B cell (primary cell): ENCODE measurements at regions not wholly inside any gene's neighbourhood (a gene's known extent, or its start where the extent isn't known, plus 50 kb on each side); places are given as distances from the start of the nearest gene placed in this dataset.

Source experiments
- ATAC-seq: fragments of 200-7000 bp; cut with Tn5 transposase; one replicate; pipeline ENCODE4 v1.10.0; 2021; ENCODE audit warnings: low read depth, mild to moderate bottlenecking, moderate number of reproducible peaks, moderate library complexity
- CTCF ChIA-PET: fragments of 350-600 bp; sonication (Branson Sonifier 250); formaldehyde crosslinking; loops from one replicate; lab custom pipeline; 2021; ENCODE audit warnings: antibody characterized with exemption, inconsistent platforms; lab: Charles Lee
- POLR2A ChIA-PET: fragments of 350-600 bp; sonication (Branson Sonifier 250); formaldehyde crosslinking; loops from one replicate; lab custom pipeline; 2021; ENCODE audit warnings: antibody characterized with exemption; lab: Charles Lee
- DNase-seq: peaks from one replicate; pipeline ENCODE4 v3.0.0; 2013
- H2AFZ ChIP-seq: 2 replicates; pipeline ENCODE4 v1.6.1; 2012; ENCODE audit warnings: mild to moderate bottlenecking, low read depth, low read length; ENCODE audit not compliant: insufficient read depth, poor library complexity, severe bottlenecking
- H3K27ac ChIP-seq, 2 donors: 1 replicate in 1 of 2; 2 replicates in 1 of 2; pipeline ENCODE4 v1.5.1; 2012 to 2013; ENCODE audit warnings: low read length in 2 of 2, mild to moderate bottlenecking in 2 of 2, moderate library complexity in 1 of 2
- H3K27me3 ChIP-seq, 4 experiments: fragments of 200-600 bp in 1 of 4; sonication (generic) in 1 of 4; replicated peaks in 1 of 4; 1 replicate in 2 of 4; 2 replicates in 2 of 4; pipeline versions ENCODE4 v1.6.1 to v1.7.0; 2013 to 2016; ENCODE audit warnings: low read length in 3 of 4, mild to moderate bottlenecking in 2 of 4, mixed read lengths in 1 of 4, moderate library complexity in 1 of 4; ENCODE audit not compliant: insufficient read depth in 4 of 4, control insufficient read depth in 3 of 4; ENCODE audit errors: control extremely low read depth in 1 of 4
- H3K36me3 ChIP-seq, 2 experiments: replicated peaks in 1 of 2; 1 replicate in 1 of 2; 2 replicates in 1 of 2; pipeline versions ENCODE4 v1.6.1 to v1.7.1; 2013; ENCODE audit warnings: low read length in 1 of 2; ENCODE audit not compliant: insufficient read depth in 2 of 2, control insufficient read depth in 1 of 2; ENCODE audit errors: control extremely low read depth in 1 of 2, extremely low read depth in 1 of 2
- H3K4me1 ChIP-seq, 2 donors: fragments of 200-600 bp in 1 of 2; sonication (generic) in 1 of 2; 1 replicate in 1 of 2; 2 replicates in 1 of 2; pipeline versions ENCODE4 v1.5.1 to v1.6.1; 2013 to 2017; ENCODE audit warnings: low read length in 2 of 2; ENCODE audit not compliant: control insufficient read depth in 2 of 2, insufficient read depth in 2 of 2
- H3K4me2 ChIP-seq: replicated peaks from 2 replicates; pipeline ENCODE3; 2012; ENCODE audit warnings: mild to moderate bottlenecking, low read depth, low read length; ENCODE audit not compliant: poor library complexity, severe bottlenecking
- H3K4me3 ChIP-seq, 5 experiments: fragments of 200-600 bp in 1 of 5; sonication (generic) in 1 of 5; 1 replicate in 3 of 5; 2 replicates in 2 of 5; pipeline versions ENCODE4 v1.5.1 to v1.7.0; 2011 to 2016; ENCODE audit warnings: low read length in 4 of 5, mild to moderate bottlenecking in 4 of 5, low read depth in 2 of 5, control low read depth in 1 of 5, moderate library complexity in 1 of 5; ENCODE audit not compliant: insufficient read depth in 1 of 5; ENCODE audit errors: control extremely low read depth in 1 of 5, extremely low read depth in 1 of 5
- H3K79me2 ChIP-seq: fragments of 200-600 bp; sonication (generic); one replicate; pipeline ENCODE4 v1.6.0; 2016; ENCODE audit warnings: low read length; ENCODE audit not compliant: control insufficient read depth, insufficient read depth
- H3K9ac ChIP-seq: fragments of 200-600 bp; sonication (generic); 2 replicates; pipeline ENCODE4 v1.6.1; 2017; ENCODE audit warnings: mild to moderate bottlenecking, low read length, moderate library complexity
- H3K9me3 ChIP-seq, 3 donors: one replicate each; pipeline versions ENCODE4 v1.6.1 to v1.7.1; 2013; ENCODE audit warnings: low read length in 2 of 3; ENCODE audit not compliant: control insufficient read depth in 2 of 3, insufficient read depth in 1 of 3; ENCODE audit errors: control extremely low read depth in 1 of 3
- H4K20me1 ChIP-seq: 2 replicates; pipeline ENCODE4 v1.6.0; 2012; ENCODE audit warnings: mild to moderate bottlenecking, low read length; ENCODE audit not compliant: insufficient read depth, control insufficient read depth, poor library complexity, severe bottlenecking
- H3K27ac Mint-ChIP-seq: one replicate; pipeline ENCODE4 v1.8.0; 2021; ENCODE audit warnings: mixed read lengths
- H3K27me3 Mint-ChIP-seq: one replicate; pipeline ENCODE4 v1.8.0; 2021; ENCODE audit warnings: mixed read lengths
- H3K4me1 Mint-ChIP-seq: one replicate; pipeline ENCODE4 v1.8.0; 2021; ENCODE audit warnings: mixed read lengths
- H3K4me3 Mint-ChIP-seq: one replicate; pipeline ENCODE4 v1.8.0; 2021; ENCODE audit warnings: mixed read lengths
- H3K9me3 Mint-ChIP-seq: one replicate; pipeline ENCODE4 v1.8.0; 2022; ENCODE audit warnings: mixed read lengths; ENCODE audit not compliant: insufficient read depth
- CTCF ChIP-seq: fragments of 200-600 bp; IDR thresholded peaks from one replicate; pipeline ENCODE4 v1.8.0; 2022; ENCODE audit warnings: antibody characterized with exemption, mild to moderate bottlenecking
- EZH2 ChIP-seq: IDR thresholded peaks from 2 replicates; pipeline ENCODE4 v1.6.1; 2012; ENCODE audit warnings: borderline replicate concordance, low read depth, mild to moderate bottlenecking, moderate library complexity, low read length; ENCODE audit not compliant: insufficient read depth, poor library complexity, severe bottlenecking
- WGBS: methylation state at CpG from one replicate; pipeline ENCODE4 v1.1.5; 2013; ENCODE audit warnings: missing lambda C conversion rate; ENCODE audit not compliant: insufficient coverage; 5-methylcytosine and 5-hydroxymethylcytosine counted together
- intact Hi-C: fragments of 100-400 bp; cut with micrococcal nuclease; formaldehyde crosslinking; loops from one replicate; pipeline ENCODE4 v1.10.0; 2022

GRCh38 chr5:24272741-24273140 is 372.0 kb downstream of the CDH10 start:
- Histone ChIP-seq H3K9ac (no peak overlapping the region), H3K27ac (no peak overlapping the region), H3K4me1 (no peaks in the 10 kb centered on the region), H3K4me3 (no peak overlapping the region), H3K9me3 (peaks cover 0 to 3% (median 0%) of the 10 kb centered on the region in 3 donors), H2AFZ (no peak overlapping the region), H4K20me1 (no peaks in the 10 kb centered on the region), H3K79me2 (no peaks in the 10 kb centered on the region), H3K36me3 (no peaks in the 10 kb centered on the region), H3K27me3 (no peaks in the 10 kb centered on the region), H3K4me2 (no peak overlapping the region)
- no peak overlapping the region for H3K4me3 Mint-ChIP-seq
- no peaks in the 10 kb centered on the region for H3K27me3 Mint-ChIP-seq
- no peak for TF ChIP-seq CTCF
- no peak for TF ChIP-seq EZH2
- ATAC-seq (no peak), DNase-seq (no peak)
- H3K9me3 Mint-ChIP-seq, result no peaks in the 10 kb centered on the region
- no peak overlapping the region for H3K27ac Mint-ChIP-seq
- CTCF ChIA-PET, result interaction anchor here (0.6 kb wide), 1 partner anchor 22 kb away, joined by 3 read pairs; no protein-coding TSS in a partner anchor
- POLR2A ChIA-PET, result no interaction called here
- intact Hi-C loops, result no loop called here
- no peaks in the 10 kb centered on the region for H3K4me1 Mint-ChIP-seq
- WGBS, result 81% methylated on average over 3 of the region's 7 CpGs

GRCh38 chr5:24280215-24280614 is 364.6 kb downstream of the CDH10 start:
- H3K27me3 Mint-ChIP-seq, result no peaks in the 10 kb centered on the region
- Histone ChIP-seq H3K9ac (no peak overlapping the region), H3K9me3 (peaks cover 0 to 7% (median 0%) of the 10 kb centered on the region in 3 donors), H3K4me1 (no peaks in the 10 kb centered on the region), H3K27ac (no peak overlapping the region), H3K27me3 (no peaks in the 10 kb centered on the region), H4K20me1 (no peaks in the 10 kb centered on the region), H3K4me2 (no peak overlapping the region), H2AFZ (no peak overlapping the region), H3K79me2 (no peaks in the 10 kb centered on the region), H3K4me3 (no peak overlapping the region), H3K36me3 (no peaks in the 10 kb centered on the region)
- H3K4me3 Mint-ChIP-seq, result no peak overlapping the region
- ATAC-seq (no peak), DNase-seq (no peak)
- intact Hi-C loops, result no loop called here
- ChIA-PET POLR2A (no interaction called here), CTCF (no interaction called here)
- no peaks in the 10 kb centered on the region for H3K9me3 Mint-ChIP-seq
- no peaks in the 10 kb centered on the region for H3K4me1 Mint-ChIP-seq
- TF ChIP-seq CTCF (no peak), EZH2 (no peak)
- H3K27ac Mint-ChIP-seq, result no peak overlapping the region
- WGBS, result 73% methylated on average over 3 of the region's 5 CpGs
